Mesenchymal stem cell (in vitro differentiated cells and primary cell): ENCODE measurements at regions not wholly inside any gene's neighbourhood (a gene's known extent, or its start where the extent isn't known, plus 50 kb on each side); places are given as distances from the start of the nearest gene placed in this dataset.

Experiments used
- DNase-seq: peaks from one replicate; pipeline ENCODE4 v3.0.0-alpha.2; 2013
- H2AFZ ChIP-seq: one replicate; pipeline ENCODE4 v1.6.1; 2013; ENCODE audit warnings: low read depth, mild to moderate bottlenecking, control low read depth, inconsistent platforms, low read length, moderate library complexity
- H2AK5ac ChIP-seq: 2 replicates; pipeline ENCODE4 v1.6.1; 2013; ENCODE audit warnings: low read length, moderate library complexity, mild to moderate bottlenecking, inconsistent platforms; ENCODE audit not compliant: severe bottlenecking
- H2BK120ac ChIP-seq: one replicate; pipeline ENCODE4 v1.6.1; 2013; ENCODE audit warnings: low read depth, mild to moderate bottlenecking, inconsistent platforms, low read length, moderate library complexity
- H2BK12ac ChIP-seq, 2 experiments: one replicate each; pipeline ENCODE4 v1.6.1; 2013; ENCODE audit warnings: inconsistent platforms in 2 of 2, low read length in 2 of 2, mild to moderate bottlenecking in 2 of 2, moderate library complexity in 2 of 2, control low read depth in 1 of 2
- H2BK15ac ChIP-seq: one replicate; pipeline ENCODE4 v1.6.1; 2013; ENCODE audit warnings: mild to moderate bottlenecking, low read depth, inconsistent platforms; ENCODE audit not compliant: poor library complexity, severe bottlenecking
- H2BK5ac ChIP-seq: 2 replicates; pipeline ENCODE4 v1.6.1; 2013; ENCODE audit warnings: low read depth, mild to moderate bottlenecking, low read length, control low read depth, inconsistent platforms; ENCODE audit not compliant: poor library complexity, severe bottlenecking
- H3K14ac ChIP-seq, 2 experiments: one replicate each; pipeline ENCODE4 v1.6.1; 2013; ENCODE audit warnings: inconsistent platforms in 2 of 2, low read length in 2 of 2, control low read depth in 1 of 2, mild to moderate bottlenecking in 1 of 2, moderate library complexity in 1 of 2
- H3K18ac ChIP-seq, 2 experiments: one replicate each; pipeline ENCODE4 v1.6.1; 2013; ENCODE audit warnings: inconsistent platforms in 2 of 2, low read length in 2 of 2, control low read depth in 1 of 2, low read depth in 1 of 2, mild to moderate bottlenecking in 1 of 2
- H3K23ac ChIP-seq, 2 experiments: one replicate each; pipeline ENCODE4 v1.6.1; 2013; ENCODE audit warnings: inconsistent platforms in 2 of 2, low read length in 2 of 2, mild to moderate bottlenecking in 2 of 2, moderate library complexity in 2 of 2, control low read depth in 1 of 2
- H3K27ac ChIP-seq: 2 replicates; pipeline ENCODE4 v1.5.1; 2013; ENCODE audit warnings: mild to moderate bottlenecking, moderate library complexity, low read length, control low read depth, inconsistent platforms; ENCODE audit not compliant: poor library complexity, severe bottlenecking
- H3K27me3 ChIP-seq, 2 experiments: 2 replicates each; pipeline versions ENCODE4 v1.6.1 to v1.7.0; 2013; ENCODE audit warnings: low read length in 2 of 2, mild to moderate bottlenecking in 2 of 2, moderate library complexity in 2 of 2, control low read depth in 1 of 2, inconsistent platforms in 1 of 2; ENCODE audit not compliant: control insufficient read depth in 1 of 2, insufficient read depth in 1 of 2
- H3K36me3 ChIP-seq, 2 experiments: 2 replicates each; pipeline versions ENCODE4 v1.6.1 to v1.7.0; 2013; ENCODE audit warnings: low read length in 2 of 2, control low read depth in 1 of 2, inconsistent platforms in 1 of 2, low read depth in 1 of 2, mild to moderate bottlenecking in 1 of 2; ENCODE audit not compliant: insufficient read depth in 2 of 2, control insufficient read depth in 1 of 2
- H3K4ac ChIP-seq, 2 experiments: one replicate each; pipeline ENCODE4 v1.6.1; 2013; ENCODE audit warnings: inconsistent platforms in 2 of 2, low read length in 2 of 2, mild to moderate bottlenecking in 2 of 2, moderate library complexity in 2 of 2, control low read depth in 1 of 2, low read depth in 1 of 2
- H3K4me1 ChIP-seq: 2 replicates; pipeline ENCODE4 v1.6.1; 2013; ENCODE audit warnings: low read depth, low read length, control low read depth; ENCODE audit not compliant: control insufficient read depth, insufficient read depth
- H3K4me2 ChIP-seq: 2 replicates; pipeline ENCODE4 v1.6.1; 2013; ENCODE audit warnings: low read length, mild to moderate bottlenecking, inconsistent platforms; ENCODE audit not compliant: poor library complexity, severe bottlenecking
- H3K4me3 ChIP-seq, 2 experiments: 2 replicates each; pipeline versions ENCODE4 v1.5.1 to v1.7.0; 2013; ENCODE audit warnings: low read length in 2 of 2, mild to moderate bottlenecking in 2 of 2, control low read depth in 1 of 2, low read depth in 1 of 2; ENCODE audit not compliant: insufficient read depth in 1 of 2
- H3K79me1 ChIP-seq: replicated peaks from 2 replicates; pipeline ENCODE4 v1.6.1; 2013; ENCODE audit warnings: mild to moderate bottlenecking, control low read depth, low read length, inconsistent platforms; ENCODE audit not compliant: poor library complexity, severe bottlenecking
- H3K9ac ChIP-seq: 2 replicates; pipeline ENCODE4 v1.7.0; 2013; ENCODE audit warnings: mild to moderate bottlenecking, low read length, moderate library complexity
- H3K9me3 ChIP-seq: 2 replicates; pipeline ENCODE4 v1.7.0; 2013; ENCODE audit warnings: mild to moderate bottlenecking, low read length; ENCODE audit not compliant: control insufficient read depth
- H4K8ac ChIP-seq: one replicate; pipeline ENCODE4 v1.6.1; 2013; ENCODE audit warnings: inconsistent platforms, mild to moderate bottlenecking, low read length, moderate library complexity
- H4K91ac ChIP-seq: one replicate; pipeline ENCODE4 v1.6.1; 2013; ENCODE audit warnings: mild to moderate bottlenecking, low read length, inconsistent platforms
- WGBS: methylation state at CpG from one replicate; pipeline ENCODE4 v1.1.7; 2013; ENCODE audit warnings: mixed read lengths; 5-methylcytosine and 5-hydroxymethylcytosine counted together

DNA sequence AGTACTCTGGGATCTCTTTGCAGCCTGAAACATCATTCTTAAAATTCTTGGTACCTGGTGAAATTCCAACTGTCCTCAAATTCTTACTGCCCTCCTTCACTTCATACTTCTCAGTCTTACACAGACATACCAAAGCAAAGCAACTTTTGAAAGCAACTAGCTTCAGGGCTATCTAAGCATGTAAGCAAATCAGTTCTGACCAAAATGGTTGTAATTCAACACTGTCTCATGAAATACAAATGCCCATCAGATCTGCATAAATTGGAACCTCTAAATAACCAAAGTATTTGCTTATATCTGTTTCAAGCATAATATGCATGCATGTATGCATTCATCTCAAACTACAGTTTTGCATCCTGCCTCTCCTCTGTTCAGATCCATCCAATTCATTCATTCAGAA is 308.1 kb upstream of the PPARGC1A start:
- Histone ChIP-seq H4K91ac (no peak overlapping the region), H2BK120ac (no peak overlapping the region), H3K9ac (no peak overlapping the region), H3K18ac (no peak overlapping the region), H3K23ac (no peak overlapping the region), H3K36me3 (no peaks in the 10 kb centered on the region), H3K4me3 (no peak overlapping the region), H3K4me1 (no peaks in the 10 kb centered on the region), H3K27me3 (no peaks in the 10 kb centered on the region), H3K4me2 (no peak overlapping the region), H2BK12ac (no peak overlapping the region), H3K4ac (no peak overlapping the region), H3K27ac (no peak overlapping the region), H3K14ac (no peak overlapping the region), H3K9me3 (no peaks in the 10 kb centered on the region), H4K8ac (no peak overlapping the region), H2BK5ac (no peak overlapping the region), H2BK15ac (no peak overlapping the region), H3K79me1 (no peaks in the 10 kb centered on the region), H2AK5ac (no peak overlapping the region), H2AFZ (no peak overlapping the region)
- DNase-seq, result no peak

- no peak overlapping the region for H4K91ac ChIP-seq
- no peak overlapping the region for H4K8ac ChIP-seq
- H3K9ac ChIP-seq, result no peak overlapping the region
- no peaks in the 10 kb centered on the region for H3K27me3 ChIP-seq
- H3K9me3 ChIP-seq, result no peaks in the 10 kb centered on the region
- no peaks in the 10 kb centered on the region for H3K4me1 ChIP-seq
- H2BK12ac ChIP-seq, result no peak overlapping the region
- no peak overlapping the region for H2AK5ac ChIP-seq
- H3K23ac ChIP-seq, result no peak overlapping the region
- no peak overlapping the region for H3K4me2 ChIP-seq
- no peak overlapping the region for H2BK15ac ChIP-seq
- H2BK5ac ChIP-seq, result no peak overlapping the region
- H3K36me3 ChIP-seq, result no peaks in the 10 kb centered on the region
- H3K18ac ChIP-seq, result no peak overlapping the region
- H2AFZ ChIP-seq, result no peak overlapping the region
- no peak overlapping the region for H3K14ac ChIP-seq
- 40% methylated on average over 1 of the region's 1 CpG for WGBS
- no peak overlapping the region for H3K4me3 ChIP-seq
- no peak for DNase-seq
- no peaks in the 10 kb centered on the region for H3K79me1 ChIP-seq
- no peak overlapping the region for H3K27ac ChIP-seq
- H2BK120ac ChIP-seq, result no peak overlapping the region
- no peak overlapping the region for H3K4ac ChIP-seq
Observed at GRCh38 chr4:24196785-24197184, 306.9 kb upstream of the PPARGC1A start.

GRCh38 chr4:24195991-24196736 is 306.3 kb upstream of the PPARGC1A start:
- H3K4me2 ChIP-seq, result no peak overlapping the region
- no peak overlapping the region for H4K8ac ChIP-seq
- H3K27me3 ChIP-seq, result no peaks in the 10 kb centered on the region
- DNase-seq, result no peak
- H3K4me1 ChIP-seq, result no peaks in the 10 kb centered on the region
- H3K4ac ChIP-seq, result no peak overlapping the region
- no peaks in the 10 kb centered on the region for H3K79me1 ChIP-seq
- H3K18ac ChIP-seq, result no peak overlapping the region
- H2BK12ac ChIP-seq, result no peak overlapping the region
- no peak overlapping the region for H3K23ac ChIP-seq
- no peak overlapping the region for H2AFZ ChIP-seq
- no peak overlapping the region for H4K91ac ChIP-seq
- H3K4me3 ChIP-seq, result no peak overlapping the region
- no peak overlapping the region for H2BK15ac ChIP-seq
- H2BK5ac ChIP-seq, result no peak overlapping the region
- no peak overlapping the region for H2AK5ac ChIP-seq
- H3K27ac ChIP-seq, result no peak overlapping the region
- H3K9ac ChIP-seq, result no peak overlapping the region
- no peak overlapping the region for H2BK120ac ChIP-seq
- no peaks in the 10 kb centered on the region for H3K36me3 ChIP-seq
- 77% methylated on average over 3 of the region's 3 CpGs for WGBS
- H3K14ac ChIP-seq, result no peak overlapping the region
- H3K9me3 ChIP-seq, result no peaks in the 10 kb centered on the region

DNA sequence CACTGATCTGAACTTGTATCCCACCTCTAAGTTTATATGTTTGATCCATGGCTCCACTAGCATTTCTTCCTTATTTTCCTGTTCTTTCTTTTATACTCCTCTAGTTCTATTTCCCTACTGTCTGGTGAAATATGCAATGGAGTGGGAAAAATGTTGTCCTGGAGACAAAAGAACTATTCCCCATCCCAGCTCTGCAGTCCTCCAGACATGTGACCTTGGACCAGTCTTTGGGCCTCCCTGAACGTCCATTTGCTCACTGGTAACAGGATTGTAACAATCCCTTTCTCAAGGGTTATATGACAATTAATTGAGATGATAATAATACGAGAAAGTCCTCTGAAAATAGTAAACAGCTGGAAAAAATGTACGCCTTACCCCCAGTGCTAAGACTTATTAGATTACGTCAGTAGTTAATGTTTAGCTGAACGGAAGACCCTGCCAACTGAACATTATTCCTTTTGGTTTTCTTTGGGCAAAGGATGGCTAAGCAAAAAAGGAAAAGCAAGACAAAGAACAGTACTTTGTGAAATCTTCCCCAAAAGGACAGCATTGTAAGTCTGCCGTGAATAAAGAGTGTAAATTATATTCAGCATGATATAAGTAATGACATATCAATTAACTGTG is 302.3 kb upstream of the PPARGC1A start:
- no peak overlapping the region for H3K18ac ChIP-seq
- no peak overlapping the region for H4K8ac ChIP-seq
- no peak for DNase-seq
- no peak overlapping the region for H3K4me2 ChIP-seq
- 81% methylated on average over 5 of the region's 6 CpGs for WGBS
- H3K27ac ChIP-seq, result no peak overlapping the region
- H3K14ac ChIP-seq, result no peak overlapping the region
- H3K27me3 ChIP-seq, result no peaks in the 10 kb centered on the region
- no peak overlapping the region for H3K4ac ChIP-seq
- H3K4me1 ChIP-seq, result no peaks in the 10 kb centered on the region
- no peak overlapping the region for H2BK120ac ChIP-seq
- no peaks in the 10 kb centered on the region for H3K9me3 ChIP-seq
- no peak overlapping the region for H4K91ac ChIP-seq
- H2BK12ac ChIP-seq, result no peak overlapping the region
- H3K23ac ChIP-seq, result no peak overlapping the region
- no peak overlapping the region for H2BK5ac ChIP-seq
- no peak overlapping the region for H2BK15ac ChIP-seq
- H3K4me3 ChIP-seq, result no peak overlapping the region
- H2AFZ ChIP-seq, result no peak overlapping the region
- H3K9ac ChIP-seq, result no peak overlapping the region
- no peak overlapping the region for H2AK5ac ChIP-seq
- no peaks in the 10 kb centered on the region for H3K36me3 ChIP-seq
- no peaks in the 10 kb centered on the region for H3K79me1 ChIP-seq
